ENCODE measurements at regions not wholly inside any gene's neighbourhood (a gene's known extent, or its start where the extent isn't known, plus 50 kb on each side); places are given as distances from the start of the nearest gene placed in this dataset.
"Not testable (repeated sequence)": the region's sequence is repeated elsewhere in the genome, so short reads cannot be mapped to it uniquely, and the experiment has no call there.

DNA sequence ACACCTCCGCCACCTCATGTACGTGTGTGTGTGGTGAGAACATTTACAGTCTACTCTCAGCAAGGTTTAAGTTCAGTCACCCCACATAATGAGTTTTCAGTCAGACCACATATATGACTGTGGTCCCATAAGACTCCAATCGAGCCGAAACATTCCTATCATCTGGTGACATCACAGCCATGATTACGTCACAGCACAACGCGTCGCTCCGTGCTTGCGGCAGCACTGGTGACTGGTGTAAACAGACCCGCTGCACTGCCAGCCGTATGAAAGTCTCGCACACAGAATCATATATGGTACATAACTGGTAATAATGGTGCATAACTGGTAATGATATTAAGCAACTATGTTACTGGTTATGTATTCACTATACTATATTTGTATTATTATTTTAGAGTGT is 150.7 kb downstream of the DLL1 start:
- Histone ChIP-seq H3K27ac (no peak overlapping the region), H3K9me3 (no peaks in the 10 kb centered on the region), H3K4me1 (no peaks in the 10 kb centered on the region), H3K27me3 (no peaks in the 10 kb centered on the region), H3K4me3 (no peak overlapping the region), H3K36me3 (no peaks in the 10 kb centered on the region)
- TF ChIP-seq CTCF (IDR thresholded peaks at IDR 0.05) (no peak), POLR2A (IDR thresholded peaks at IDR 0.05) (no peak)
- intact Hi-C loops (cut with DNase I; ENCODE audit: low total_unique reads), result no loop called here
- DNase-seq, result no peak

GRCh38 chr6:170139531-170139930 is 151.3 kb downstream of the DLL1 start:
- TF ChIP-seq POLR2A (IDR thresholded peaks at IDR 0.05) (no peak), CTCF (IDR thresholded peaks at IDR 0.05) (no peak)
- Histone ChIP-seq H3K27me3 (no peaks in the 10 kb centered on the region), H3K27ac (no peak overlapping the region), H3K36me3 (no peaks in the 10 kb centered on the region), H3K9me3 (no peaks in the 10 kb centered on the region), H3K4me3 (no peak overlapping the region), H3K4me1 (no peaks in the 10 kb centered on the region)
- intact Hi-C loops (cut with DNase I; ENCODE audit: low total_unique reads), result no loop called here
- peak in 1 of 2 donors; percentile 5 for DNase-seq

DNA sequence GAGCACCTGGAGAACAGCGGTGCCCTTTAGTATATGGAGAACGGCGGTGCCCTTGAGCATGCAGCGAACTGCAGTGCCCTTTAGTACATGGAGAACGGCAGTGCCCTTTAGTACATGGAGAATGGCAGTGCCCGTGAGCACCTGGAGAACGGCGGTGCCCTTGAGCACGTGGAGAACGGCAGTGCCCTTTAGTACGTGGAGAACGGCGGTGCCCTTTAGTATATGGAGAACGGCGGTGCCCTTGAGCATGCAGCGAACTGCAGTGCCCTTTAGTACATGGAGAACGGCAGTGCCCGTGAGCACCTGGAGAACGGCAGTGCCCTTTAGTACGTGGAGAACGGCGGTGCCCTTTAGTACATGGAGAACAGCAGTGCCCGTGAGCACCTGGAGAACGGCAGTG is 151.8 kb downstream of the DLL1 start:
- H3K4me3 ChIP-seq; H3K36me3 ChIP-seq; H3K27me3 ChIP-seq; H3K27ac ChIP-seq; H3K9me3 ChIP-seq; intact Hi-C loops (cut with DNase I; ENCODE audit: low total_unique reads); H3K4me1 ChIP-seq: not testable (repeated sequence)
- peak in 1 of 2 donors; percentile 5 for DNase-seq

GRCh38 chr6:170137911-170138910 is 152.7 kb downstream of the DLL1 start:
- Histone ChIP-seq H3K27me3 (no peaks in the 10 kb centered on the region), H3K4me3 (no peak overlapping the region), H3K9me3 (no peaks in the 10 kb centered on the region), H3K36me3 (no peaks in the 10 kb centered on the region), H3K4me1 (no peaks in the 10 kb centered on the region), H3K27ac (peak overlapping the region; percentile 80 to 88)
- TF ChIP-seq POLR2A (IDR thresholded peaks at IDR 0.05), result no peak
- TF ChIP-seq CTCF (IDR thresholded peaks at IDR 0.05), result no peak
- intact Hi-C loops (cut with DNase I; ENCODE audit: low total_unique reads), result no loop called here
- DNase-seq, result peak in 1 of 2 donors; percentile 8

- Histone ChIP-seq H3K36me3 (no peaks in the 10 kb centered on the region), H3K4me3 (no peak overlapping the region), H3K27me3 (no peaks in the 10 kb centered on the region), H3K27ac (peak overlapping the region; percentile 80 to 88), H3K4me1 (no peaks in the 10 kb centered on the region), H3K9me3 (no peaks in the 10 kb centered on the region)
- peak; percentile 73 to 83 for DNase-seq
- intact Hi-C loops (cut with DNase I; ENCODE audit: low total_unique reads), result no loop called here
- TF ChIP-seq CTCF (IDR thresholded peaks at IDR 0.05) (no peak), POLR2A (IDR thresholded peaks at IDR 0.05) (no peak)
Measured at GRCh38 chr6:170137176-170137891, 153.5 kb downstream of the DLL1 start.
